Mucosa of gallbladder (tissue), 1 donor: ENCODE measurements at regions not wholly inside any gene's neighbourhood (a gene's known extent, or its start where the extent isn't known, plus 50 kb on each side); places are given as distances from the start of the nearest gene placed in this dataset.

ENCODE experiments used
- DNase-seq: peaks from one replicate; pipeline ENCODE4 v3.0.0-alpha.2; 2020; ENCODE audit warnings: low spot score
- donor health status: DM: no; HTN: no; CAD: no.

GRCh38 chr6:122118945-122119506 is 280.4 kb upstream of the HSF2 start:
- DNase-seq, result no peak

GRCh38 chr6:122122202-122122601 is 277.2 kb upstream of the HSF2 start:
- no peak for DNase-seq

- DNase-seq, result no peak
Measured at GRCh38 chr6:122122686-122123085, 276.8 kb upstream of the HSF2 start.

GRCh38 chr6:122124908-122125307 is 274.5 kb upstream of the HSF2 start:
- DNase-seq, result no peak

- no peak for DNase-seq
Measured at GRCh38 chr6:122126894-122127293, 272.6 kb upstream of the HSF2 start.

- no peak for DNase-seq
Measured at GRCh38 chr6:122128445-122128844, 271.0 kb upstream of the HSF2 start.

- DNase-seq, result no peak
Measured at GRCh38 chr6:122129313-122130025, 270.0 kb upstream of the HSF2 start.

GRCh38 chr6:122130026-122130348 is 269.5 kb upstream of the HSF2 start:
- DNase-seq, result no peak

GRCh38 chr6:122130518-122130917 is 268.9 kb upstream of the HSF2 start:
- no peak for DNase-seq

- no peak for DNase-seq
Measured at GRCh38 chr6:122136386-122136785, 263.1 kb upstream of the HSF2 start.

- no peak for DNase-seq
Measured at GRCh38 chr6:122140031-122140430, 259.4 kb upstream of the HSF2 start.

- DNase-seq, result no peak
Measured at GRCh38 chr6:122141246-122141645, 258.2 kb upstream of the HSF2 start.

GRCh38 chr6:122143813-122144601 is 255.4 kb upstream of the HSF2 start:
- no peak for DNase-seq

- DNase-seq, result no peak
Measured at GRCh38 chr6:122145246-122145645, 254.2 kb upstream of the HSF2 start.

- no peak for DNase-seq
Measured at GRCh38 chr6:122145741-122146240, 253.7 kb upstream of the HSF2 start.

- DNase-seq, result no peak
Measured at GRCh38 chr6:122147291-122147690, 252.2 kb upstream of the HSF2 start.

GRCh38 chr6:122151066-122151465 is 248.4 kb upstream of the HSF2 start:
- DNase-seq, result no peak

- DNase-seq, result no peak
Measured at GRCh38 chr6:122151763-122152162, 247.7 kb upstream of the HSF2 start.

- DNase-seq, result no peak
Measured at GRCh38 chr6:122153557-122153956, 245.9 kb upstream of the HSF2 start.

- no peak for DNase-seq
Measured at GRCh38 chr6:122154155-122154554, 245.3 kb upstream of the HSF2 start.

- no peak for DNase-seq
Measured at GRCh38 chr6:122154912-122155575, 244.4 kb upstream of the HSF2 start.

GRCh38 chr6:122161136-122161535 is 238.3 kb upstream of the HSF2 start:
- DNase-seq, result no peak
